Lung (tissue), 11 donors: ENCODE measurements at regions not wholly inside any gene's neighbourhood (a gene's known extent, or its start where the extent isn't known, plus 50 kb on each side); places are given as distances from the start of the nearest gene placed in this dataset.
"Not testable (repeated sequence)": the region's sequence is repeated elsewhere in the genome, so short reads cannot be mapped to it uniquely, and the experiment has no call there.

Experiments used
- ATAC-seq: fragments of 200-7000 bp; cut with Tn5 transposase; one replicate; pipeline ENCODE4 v1.9.1; 2020; ENCODE audit warnings: moderate number of reproducible peaks; ENCODE audit not compliant: insufficient read depth, low FRiP score
- DNase-seq, 3 donors: peaks; one replicate each; pipeline ENCODE4 v3.0.0-alpha.2; 2013 to 2017
- H3K27ac ChIP-seq, 2 donors: one replicate each; pipeline ENCODE4 v1.5.1; 2013; ENCODE audit warnings: mild to moderate bottlenecking in 2 of 2, moderate library complexity in 2 of 2, control low read depth in 1 of 2, inconsistent platforms in 1 of 2, low read depth in 1 of 2, low read length in 1 of 2
- H3K27me3 ChIP-seq, 3 donors: one replicate each; pipeline ENCODE4 v1.5.1; 2013; ENCODE audit warnings: low read length in 2 of 3; ENCODE audit not compliant: control insufficient read depth in 3 of 3, insufficient read depth in 3 of 3
- H3K36me3 ChIP-seq, 4 donors: one replicate each; pipeline ENCODE4 v1.5.1; 2013; ENCODE audit warnings: low read length in 4 of 4, mild to moderate bottlenecking in 1 of 4, moderate library complexity in 1 of 4; ENCODE audit not compliant: control insufficient read depth in 4 of 4, insufficient read depth in 4 of 4
- H3K4me1 ChIP-seq, 5 donors: one replicate each; pipeline ENCODE4 v1.5.1; 2013; ENCODE audit warnings: low read length in 5 of 5, mild to moderate bottlenecking in 2 of 5, moderate library complexity in 1 of 5; ENCODE audit not compliant: control insufficient read depth in 5 of 5, insufficient read depth in 5 of 5
- H3K4me3 ChIP-seq: one replicate; pipeline ENCODE4 v1.5.1; 2013; ENCODE audit warnings: mild to moderate bottlenecking, control low read depth, moderate library complexity
- H3K9ac ChIP-seq, 2 donors: one replicate each; pipeline ENCODE4 v1.5.1; 2013; ENCODE audit warnings: low read length in 2 of 2, control low read depth in 1 of 2; ENCODE audit not compliant: insufficient read depth in 1 of 2
- H3K9me3 ChIP-seq, 4 donors: one replicate each; pipeline ENCODE4 v1.5.1; 2013; ENCODE audit warnings: low read length in 3 of 4, mild to moderate bottlenecking in 1 of 4, moderate library complexity in 1 of 4; ENCODE audit not compliant: control insufficient read depth in 4 of 4, insufficient read depth in 3 of 4
- WGBS, 2 donors: extraction: QIAGEN DNeasy Blood & Tissue Kit; methylation state at CpG; one replicate each; pipeline ENCODE4 v1.1.7; 2013; 5-methylcytosine and 5-hydroxymethylcytosine counted together
- TF ChIP-seq, protein P1 (sequence below): IDR thresholded peaks from 2 replicates; pipeline ENCODE4 v1.5.1; 2012; ENCODE audit warnings: mild to moderate bottlenecking; ENCODE audit errors: control extremely low read depth, extremely low read depth
- donor health status: control.
- donor health status: control.
- donor health status: Bipolar disorder and iron deficiency.
- donor health status: healthy.
- donor health status: DM: yes; HTN: yes; CAD: no.

DNA sequence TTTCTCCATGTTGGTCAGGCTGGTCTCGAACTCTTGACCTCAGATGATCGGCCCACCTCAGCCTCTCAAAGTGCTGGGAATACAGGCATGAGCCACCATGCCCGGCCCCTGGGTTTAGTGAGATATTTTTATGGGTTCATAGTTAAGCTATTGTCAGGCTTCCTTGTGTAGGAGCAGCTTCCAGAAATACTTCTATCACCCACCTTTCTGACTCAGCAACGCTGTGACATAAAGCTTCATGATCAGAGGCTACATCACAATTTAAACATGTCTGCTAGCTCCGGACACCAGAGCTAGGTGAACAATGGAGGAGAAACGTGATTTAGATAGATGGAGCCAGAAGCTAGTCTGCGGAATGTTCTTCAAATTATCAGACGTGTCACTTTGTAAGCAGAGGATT lies 295.8 kb upstream of the LYZL1 start:
- no peak for ATAC-seq
- Histone ChIP-seq H3K4me3 (no peak overlapping the region), H3K27ac (no peak overlapping the region)

DNA sequence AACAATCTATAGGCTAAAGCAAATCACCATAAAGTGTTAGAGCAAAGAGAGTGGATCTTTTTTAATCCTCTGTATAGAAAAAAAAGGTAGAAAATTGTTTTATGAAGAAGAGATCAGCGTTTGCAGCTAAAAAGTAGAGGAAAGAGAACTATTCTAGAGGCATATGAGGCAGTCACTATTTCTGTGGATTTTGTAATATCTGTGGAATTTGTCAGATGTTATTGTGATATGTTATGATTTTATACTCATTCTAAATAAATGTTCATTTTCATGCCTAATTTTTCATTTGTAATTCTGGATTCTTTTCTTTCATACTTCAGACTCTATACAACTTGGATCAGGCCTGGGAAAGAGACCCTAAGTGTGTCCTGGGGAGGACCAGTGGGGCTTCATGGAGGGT lies 295.0 kb upstream of the LYZL1 start:
- Histone ChIP-seq H3K9ac (no peak overlapping the region), H3K36me3 (no peaks in the 10 kb centered on the region), H3K4me3 (no peak overlapping the region), H3K4me1 (peaks cover 0 to 6% (median 0%) of the 10 kb centered on the region in 5 donors), H3K9me3 (no peaks in the 10 kb centered on the region), H3K27ac (no peak overlapping the region), H3K27me3 (no peaks in the 10 kb centered on the region)
- TF ChIP-seq, protein P1, sequence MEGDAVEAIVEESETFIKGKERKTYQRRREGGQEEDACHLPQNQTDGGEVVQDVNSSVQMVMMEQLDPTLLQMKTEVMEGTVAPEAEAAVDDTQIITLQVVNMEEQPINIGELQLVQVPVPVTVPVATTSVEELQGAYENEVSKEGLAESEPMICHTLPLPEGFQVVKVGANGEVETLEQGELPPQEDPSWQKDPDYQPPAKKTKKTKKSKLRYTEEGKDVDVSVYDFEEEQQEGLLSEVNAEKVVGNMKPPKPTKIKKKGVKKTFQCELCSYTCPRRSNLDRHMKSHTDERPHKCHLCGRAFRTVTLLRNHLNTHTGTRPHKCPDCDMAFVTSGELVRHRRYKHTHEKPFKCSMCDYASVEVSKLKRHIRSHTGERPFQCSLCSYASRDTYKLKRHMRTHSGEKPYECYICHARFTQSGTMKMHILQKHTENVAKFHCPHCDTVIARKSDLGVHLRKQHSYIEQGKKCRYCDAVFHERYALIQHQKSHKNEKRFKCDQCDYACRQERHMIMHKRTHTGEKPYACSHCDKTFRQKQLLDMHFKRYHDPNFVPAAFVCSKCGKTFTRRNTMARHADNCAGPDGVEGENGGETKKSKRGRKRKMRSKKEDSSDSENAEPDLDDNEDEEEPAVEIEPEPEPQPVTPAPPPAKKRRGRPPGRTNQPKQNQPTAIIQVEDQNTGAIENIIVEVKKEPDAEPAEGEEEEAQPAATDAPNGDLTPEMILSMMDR: no peak
- 76 to 86% methylated on average over 1 of the region's 1 CpG for WGBS, 2 donors
- DNase-seq (no peak), ATAC-seq (no peak)

More for the DNA sequence above, 295.8 kb upstream of the LYZL1 start:
- Histone ChIP-seq H3K9me3 (no peaks in the 10 kb centered on the region), H3K27me3 (no peaks in the 10 kb centered on the region), H3K4me1 (peaks cover 0 to 6% (median 0%) of the 10 kb centered on the region in 5 donors), H3K9ac (no peak overlapping the region), H3K36me3 (no peaks in the 10 kb centered on the region)
- 84 to 90% methylated on average over 8 of the region's 8 CpGs for WGBS, 2 donors
- DNase-seq: no peak
- TF ChIP-seq, protein P1: no peak

DNA sequence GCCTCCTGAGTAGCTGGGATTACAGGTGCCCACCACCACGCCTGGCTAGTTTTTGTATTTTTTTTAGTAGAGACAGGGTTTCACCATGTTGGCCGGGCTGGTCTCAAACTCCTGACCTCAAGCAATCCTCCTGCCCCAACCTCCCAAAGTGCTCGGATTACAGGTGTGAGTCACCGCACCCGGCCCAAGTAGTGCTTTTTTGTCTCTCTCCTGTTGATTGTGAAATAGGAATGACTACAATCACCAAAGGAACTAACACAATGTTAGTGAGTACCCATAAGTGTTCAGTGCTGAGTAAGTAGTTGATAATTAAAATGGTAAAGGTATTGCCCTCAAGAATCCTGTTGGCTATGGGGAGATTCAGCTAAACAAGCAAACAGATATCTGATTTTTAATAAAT lies 294.1 kb upstream of the LYZL1 start:
- not testable (repeated sequence) for H3K36me3 ChIP-seq, ATAC-seq, H3K27me3 ChIP-seq, H3K4me1 ChIP-seq, DNase-seq, H3K27ac ChIP-seq, H3K9ac ChIP-seq, H3K4me3 ChIP-seq, H3K9me3 ChIP-seq
- 88 to 95% methylated on average over 5 of the region's 5 CpGs for WGBS, 2 donors

DNA sequence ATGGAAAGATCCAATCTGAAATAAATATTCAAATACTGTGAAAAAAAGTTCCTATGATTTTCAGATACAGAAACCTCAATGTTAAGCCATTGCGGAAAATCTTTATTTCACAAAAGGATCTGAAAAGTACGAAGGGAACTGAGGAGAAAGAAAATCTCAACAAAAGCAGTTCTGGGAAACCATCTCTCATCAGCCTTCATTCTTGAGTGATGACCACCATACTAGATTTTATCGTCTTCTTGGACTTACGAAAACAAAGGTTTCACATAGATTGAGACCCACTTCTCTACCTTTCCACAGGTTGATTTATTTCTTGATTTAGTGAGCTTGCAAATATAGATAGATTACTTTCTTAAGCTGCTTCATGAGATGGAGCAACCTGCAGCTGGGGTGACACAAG lies 293.4 kb upstream of the LYZL1 start:
- Histone ChIP-seq H3K9me3 (no peaks in the 10 kb centered on the region), H3K27me3 (no peaks in the 10 kb centered on the region), H3K36me3 (no peaks in the 10 kb centered on the region), H3K4me1 (peaks cover 0 to 6% (median 0%) of the 10 kb centered on the region in 5 donors), H3K27ac (no peak overlapping the region), H3K4me3 (no peak overlapping the region), H3K9ac (no peak overlapping the region)
- 94 to 96% methylated on average over 4 of the region's 4 CpGs for WGBS, 2 donors
- no peak for DNase-seq
- TF ChIP-seq, protein P1: no peak
- no peak for ATAC-seq
